HK-2 (cell line): ENCODE measurements at regions not wholly inside any gene's neighbourhood (a gene's known extent, or its start where the extent isn't known, plus 50 kb on each side); places are given as distances from the start of the nearest gene placed in this dataset.
"Not testable (repeated sequence)": the region's sequence is repeated elsewhere in the genome, so short reads cannot be mapped to it uniquely, and the experiment has no call there.

Source experiments
- DNase-seq: peaks from one replicate; pipeline ENCODE4 v3.0.0-alpha.2; 2018; ENCODE audit not compliant: unreplicated experiment

GRCh38 chr1:65584399-65584798 is 163.9 kb downstream of the LEPR start:
- no peak for DNase-seq

GRCh38 chr1:65590279-65590678 is 169.8 kb downstream of the LEPR start:
- DNase-seq = no peak

GRCh38 chr1:65593516-65593915 is 173.0 kb downstream of the LEPR start:
- no peak for DNase-seq

- DNase-seq = no peak
These were observed 175.3 kb downstream of the LEPR start for GRCh38 chr1:65595724-65596123.

GRCh38 chr1:65596768-65597167 is 176.3 kb downstream of the LEPR start:
- DNase-seq = no peak

GRCh38 chr1:65605621-65606020 is 185.2 kb downstream of the LEPR start:
- DNase-seq = no peak

GRCh38 chr1:65606426-65606825 is 186.0 kb downstream of the LEPR start:
- no peak for DNase-seq

GRCh38 chr1:65613884-65614283 is 178.8 kb upstream of the PDE4B start:
- no peak for DNase-seq

GRCh38 chr1:65615859-65616258 is 176.8 kb upstream of the PDE4B start:
- no peak for DNase-seq

GRCh38 chr1:65621721-65622120 is 171.0 kb upstream of the PDE4B start:
- not testable (repeated sequence) for DNase-seq

GRCh38 chr1:65623895-65624294 is 168.8 kb upstream of the PDE4B start:
- no peak for DNase-seq

GRCh38 chr1:65625528-65625927 is 167.2 kb upstream of the PDE4B start:
- DNase-seq = no peak

- DNase-seq = no peak
These were observed 166.7 kb upstream of the PDE4B start for GRCh38 chr1:65626003-65626402.

GRCh38 chr1:65629788-65630187 is 162.9 kb upstream of the PDE4B start:
- DNase-seq = no peak

- no peak for DNase-seq
These were observed 161.8 kb upstream of the PDE4B start for GRCh38 chr1:65630855-65631254.

- DNase-seq = no peak
These were observed 160.5 kb upstream of the PDE4B start for GRCh38 chr1:65632235-65632634.

- no peak for DNase-seq
These were observed 152.6 kb upstream of the PDE4B start for GRCh38 chr1:65640046-65640445.

- not testable (repeated sequence) for DNase-seq
These were observed 143.5 kb upstream of the PDE4B start for GRCh38 chr1:65649185-65649584.

GRCh38 chr1:65650682-65651081 is 142.0 kb upstream of the PDE4B start:
- DNase-seq = no peak

- not testable (repeated sequence) for DNase-seq
These were observed 138.2 kb upstream of the PDE4B start for GRCh38 chr1:65654526-65654925.

GRCh38 chr1:65657609-65658008 is 135.1 kb upstream of the PDE4B start:
- not testable (repeated sequence) for DNase-seq

- DNase-seq = no peak
These were observed 134.6 kb upstream of the PDE4B start for GRCh38 chr1:65658122-65658521.

GRCh38 chr1:65668368-65668767 is 124.3 kb upstream of the PDE4B start:
- DNase-seq = no peak

GRCh38 chr1:65670518-65670917 is 122.2 kb upstream of the PDE4B start:
- no peak for DNase-seq

- no peak for DNase-seq
These were observed 118.2 kb upstream of the PDE4B start for GRCh38 chr1:65674522-65674921.
